Lower lobe of right lung (tissue), 2 donors: ENCODE measurements at regions not wholly inside any gene's neighbourhood (a gene's known extent, or its start where the extent isn't known, plus 50 kb on each side); places are given as distances from the start of the nearest gene placed in this dataset.

ENCODE experiments used
- ATAC-seq, 2 donors: fragments of 200-7000 bp; cut with Tn5 transposase; one replicate each; pipeline ENCODE4 v1.9.1; 2020 to 2022; ENCODE audit warnings: mild to moderate bottlenecking in 2 of 2, moderate library complexity in 2 of 2
- DNase-seq: peaks from one replicate; pipeline ENCODE4 v3.0.0-alpha.2; 2020
- H3K27ac ChIP-seq: fragments of 200-600 bp; one replicate; pipeline ENCODE4 v1.8.0; 2022
- H3K27me3 ChIP-seq: fragments of 200-600 bp; one replicate; pipeline ENCODE4 v1.8.0; 2022; ENCODE audit warnings: low read depth
- H3K36me3 ChIP-seq: fragments of 200-600 bp; one replicate; pipeline ENCODE4 v1.8.0; 2022; ENCODE audit warnings: mild to moderate bottlenecking
- H3K4me1 ChIP-seq: fragments of 200-600 bp; one replicate; pipeline ENCODE4 v1.8.0; 2022
- H3K4me3 ChIP-seq: fragments of 200-600 bp; one replicate; pipeline ENCODE4 v1.8.0; 2022; ENCODE audit warnings: mild to moderate bottlenecking
- H3K9me3 ChIP-seq: fragments of 200-600 bp; one replicate; pipeline ENCODE4 v1.8.0; 2022
- CTCF ChIP-seq: fragments of 200-600 bp; IDR thresholded peaks from one replicate; pipeline ENCODE4 v1.8.0; 2022; ENCODE audit warnings: antibody characterized with exemption, mild to moderate bottlenecking
- intact Hi-C: fragments of 100-400 bp; cut with DNase I; formaldehyde crosslinking; loops from one replicate; pipeline ENCODE4 v1.11.0; 2022
- donor health status: DM: no; HTN: yes; CAD: no; lungs with severe emphysema.

GRCh38 chr10:110403593-110403992 is 94.1 kb upstream of the DUSP5 start:
- H3K27me3 ChIP-seq: no peaks in the 10 kb centered on the region
- H3K9me3 ChIP-seq: no peaks in the 10 kb centered on the region
- no peak for TF ChIP-seq CTCF
- no peaks in the 10 kb centered on the region for H3K36me3 ChIP-seq
- peak; percentile 29 for DNase-seq
- no peak overlapping the region for H3K27ac ChIP-seq
- ATAC-seq: no peak
- H3K4me1 ChIP-seq: peaks cover 11% of the 10 kb centered on the region
- H3K4me3 ChIP-seq: no peak overlapping the region
- intact Hi-C loops: no loop called here

GRCh38 chr10:110404413-110404812 is 93.3 kb upstream of the DUSP5 start:
- no peaks in the 10 kb centered on the region for H3K36me3 ChIP-seq
- no peak for TF ChIP-seq CTCF
- peaks cover 3% of the 10 kb centered on the region for H3K4me1 ChIP-seq

GRCh38 chr10:110404825-110405224 is 92.9 kb upstream of the DUSP5 start:
- no peak for ATAC-seq
- no peak for TF ChIP-seq CTCF
- DNase-seq: no peak
- no peaks in the 10 kb centered on the region for H3K36me3 ChIP-seq
- H3K27ac ChIP-seq: no peak overlapping the region
- no peak overlapping the region for H3K4me3 ChIP-seq
- intact Hi-C loops: no loop called here
- H3K4me1 ChIP-seq: peaks cover 4% of the 10 kb centered on the region
- H3K9me3 ChIP-seq: no peaks in the 10 kb centered on the region
- H3K27me3 ChIP-seq: no peaks in the 10 kb centered on the region

More at GRCh38 chr10:110404413-110404812, 93.3 kb upstream of the DUSP5 start:
- no peaks in the 10 kb centered on the region for H3K9me3 ChIP-seq
- DNase-seq (no peak), ATAC-seq (no peak)
- no peak overlapping the region for H3K4me3 ChIP-seq
- no peaks in the 10 kb centered on the region for H3K27me3 ChIP-seq
- intact Hi-C loops: no loop called here
- H3K27ac ChIP-seq: no peak overlapping the region

GRCh38 chr10:110405380-110405779 is 92.3 kb upstream of the DUSP5 start:
- Histone ChIP-seq H3K4me1 (peaks cover 10% of the 10 kb centered on the region), H3K36me3 (no peaks in the 10 kb centered on the region), H3K4me3 (no peak overlapping the region), H3K27me3 (no peaks in the 10 kb centered on the region), H3K9me3 (no peaks in the 10 kb centered on the region), H3K27ac (no peak overlapping the region)
- intact Hi-C loops: no loop called here
- ATAC-seq (no peak), DNase-seq (no peak)
- no peak for TF ChIP-seq CTCF

- ATAC-seq: no peak
- H3K9me3 ChIP-seq: no peaks in the 10 kb centered on the region
- DNase-seq: no peak
- H3K36me3 ChIP-seq: no peaks in the 10 kb centered on the region
- H3K4me3 ChIP-seq: no peak overlapping the region
- intact Hi-C loops: no loop called here
- H3K27ac ChIP-seq: no peak overlapping the region
- TF ChIP-seq CTCF: no peak
- peaks cover 16% of the 10 kb centered on the region for H3K4me1 ChIP-seq
- no peaks in the 10 kb centered on the region for H3K27me3 ChIP-seq
These were observed 90.2 kb upstream of the DUSP5 start for GRCh38 chr10:110407301-110408170.
